ENCODE measurements at regions not wholly inside any gene's neighbourhood (a gene's known extent, or its start where the extent isn't known, plus 50 kb on each side); places are given as distances from the start of the nearest gene placed in this dataset.

GRCh38 chr10:3425716-3426115 is 253.1 kb upstream of the PITRM1 start:
- intact Hi-C loops (cut with DNase I), result no loop called here
- peak in 1 of 4 donors; percentile 36 for DNase-seq

GRCh38 chr10:3425261-3425660 is 252.7 kb upstream of the PITRM1 start:
- peaks cover 0 to 5% of the 10 kb centered on the region in 2 donors for H3K4me1 ChIP-seq
- H3K4me3 ChIP-seq, result no peak overlapping the region
- intact Hi-C loops (cut with DNase I), result no loop called here
- H3K9me3 ChIP-seq, result no peaks in the 10 kb centered on the region
- no peak for DNase-seq
- H3K27me3 ChIP-seq, result no peaks in the 10 kb centered on the region
- H3K27ac ChIP-seq, result no peak overlapping the region
- no peaks in the 10 kb centered on the region for H3K36me3 ChIP-seq
- TF ChIP-seq CTCF (IDR thresholded peaks at IDR 0.05), result no peak
- ATAC-seq, result no peak

More at GRCh38 chr10:3425716-3426115, 253.1 kb upstream of the PITRM1 start:
- H3K27me3 ChIP-seq, result no peaks in the 10 kb centered on the region
- no peak for ATAC-seq
- H3K4me1 ChIP-seq, result peaks cover 0 to 5% of the 10 kb centered on the region in 2 donors
- H3K36me3 ChIP-seq, result no peaks in the 10 kb centered on the region
- no peak for TF ChIP-seq CTCF (IDR thresholded peaks at IDR 0.05)
- no peak overlapping the region for H3K4me3 ChIP-seq
- H3K27ac ChIP-seq, result no peak overlapping the region
- no peaks in the 10 kb centered on the region for H3K9me3 ChIP-seq

- peak in 1 of 4 donors; percentile 80 for DNase-seq
- H3K27ac ChIP-seq, result peak overlapping the region in 1 of 2 donors; percentile 66
- H3K27me3 ChIP-seq, result no peaks in the 10 kb centered on the region
- ATAC-seq, result peak; percentile 55
- no peaks in the 10 kb centered on the region for H3K9me3 ChIP-seq
- no peaks in the 10 kb centered on the region for H3K36me3 ChIP-seq
- no peak for TF ChIP-seq CTCF (IDR thresholded peaks at IDR 0.05)
- H3K4me1 ChIP-seq, result peaks cover 0 to 12% of the 10 kb centered on the region in 2 donors
- intact Hi-C loops (cut with DNase I), result no loop called here
- no peak overlapping the region for H3K4me3 ChIP-seq
These were observed 251.7 kb upstream of the PITRM1 start for GRCh38 chr10:3424111-3424851.

- H3K27ac ChIP-seq, result peak overlapping the region in 1 of 2 donors; percentile 66
- no peak for TF ChIP-seq CTCF (IDR thresholded peaks at IDR 0.05)
- H3K4me1 ChIP-seq, result peaks cover 0 to 12% of the 10 kb centered on the region in 2 donors
- DNase-seq (peak in 1 of 4 donors; percentile 67), ATAC-seq (no peak)
- H3K27me3 ChIP-seq, result no peaks in the 10 kb centered on the region
- H3K36me3 ChIP-seq, result no peaks in the 10 kb centered on the region
- no peak overlapping the region for H3K4me3 ChIP-seq
- intact Hi-C loops (cut with DNase I), result no loop called here
- H3K9me3 ChIP-seq, result no peaks in the 10 kb centered on the region
These were observed 250.8 kb upstream of the PITRM1 start for GRCh38 chr10:3423384-3423783.

GRCh38 chr10:3422282-3422681 is 249.7 kb upstream of the PITRM1 start:
- no peak for TF ChIP-seq CTCF (IDR thresholded peaks at IDR 0.05)
- ATAC-seq, result no peak
- Histone ChIP-seq H3K4me3 (no peak overlapping the region), H3K27ac (no peak overlapping the region), H3K9me3 (no peaks in the 10 kb centered on the region), H3K27me3 (no peaks in the 10 kb centered on the region), H3K4me1 (peaks cover 0 to 12% of the 10 kb centered on the region in 2 donors), H3K36me3 (no peaks in the 10 kb centered on the region)
- peak in 1 of 4 donors; percentile 44 for DNase-seq
- intact Hi-C loops (cut with DNase I), result no loop called here
